Stomach smooth muscle (tissue), 2 donors: ENCODE measurements at regions not wholly inside any gene's neighbourhood (a gene's known extent, or its start where the extent isn't known, plus 50 kb on each side); places are given as distances from the start of the nearest gene placed in this dataset.

ENCODE experiments used
- H3K27ac ChIP-seq: one replicate; pipeline ENCODE4 v1.7.0; 2013; ENCODE audit warnings: mild to moderate bottlenecking, low read length, inconsistent platforms
- H3K27me3 ChIP-seq, 2 donors: one replicate each; pipeline ENCODE4 v1.7.0; 2013; ENCODE audit warnings: low read length in 2 of 2; ENCODE audit not compliant: insufficient read depth in 2 of 2, control insufficient read depth in 1 of 2
- H3K36me3 ChIP-seq, 2 donors: one replicate each; pipeline ENCODE4 v1.7.0; 2013; ENCODE audit warnings: low read length in 2 of 2; ENCODE audit not compliant: control insufficient read depth in 2 of 2, insufficient read depth in 2 of 2
- H3K4me1 ChIP-seq: one replicate; pipeline ENCODE4 v1.7.0; 2013; ENCODE audit warnings: low read length; ENCODE audit not compliant: control insufficient read depth, insufficient read depth
- H3K4me3 ChIP-seq, 2 donors: one replicate each; pipeline ENCODE4 v1.7.0; 2013; ENCODE audit warnings: low read length in 2 of 2
- H3K9ac ChIP-seq, 2 donors: one replicate each; pipeline ENCODE4 v1.7.0; 2013; ENCODE audit warnings: low read length in 2 of 2, mild to moderate bottlenecking in 1 of 2
- H3K9me3 ChIP-seq, 2 donors: one replicate each; pipeline ENCODE4 v1.7.0; 2013; ENCODE audit warnings: low read length in 2 of 2; ENCODE audit not compliant: control insufficient read depth in 2 of 2
- donor health status: healthy.
- donor health status: Pancreatic carcinoma.

DNA sequence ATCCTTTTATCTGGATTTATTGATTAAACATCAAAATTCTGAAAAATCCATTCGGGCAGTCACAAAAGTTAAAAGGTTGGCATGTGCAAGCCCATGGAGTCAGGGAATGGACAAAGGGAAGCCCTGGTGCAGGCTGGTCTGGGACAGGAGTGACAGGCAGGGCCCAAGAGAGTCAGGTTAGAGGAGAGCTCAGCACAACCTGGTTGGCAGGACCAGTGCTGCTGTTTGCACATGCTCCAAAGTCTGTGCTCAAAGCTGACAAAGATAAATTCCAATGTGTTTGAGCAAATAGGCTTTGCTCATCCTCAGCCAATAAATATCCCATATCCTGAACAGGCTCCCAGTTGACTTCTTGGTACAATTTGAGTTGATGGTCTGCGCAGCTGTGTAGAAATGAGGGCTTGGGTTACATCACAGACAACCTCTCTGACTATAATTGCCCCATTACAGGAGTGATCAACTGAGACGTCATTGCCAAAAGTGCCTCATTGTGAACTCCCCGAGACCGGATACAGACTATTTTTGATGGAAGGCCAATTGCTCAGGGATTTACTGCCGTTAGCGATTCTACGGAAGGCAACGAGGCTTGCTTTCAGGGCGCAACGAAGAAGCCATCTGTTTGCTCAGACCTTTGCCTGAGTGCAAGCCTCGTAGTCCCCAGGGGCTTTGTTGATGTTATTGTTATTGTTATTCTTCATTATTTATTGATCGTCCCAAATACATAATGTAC, 1008.1 kb upstream of the TENM3 start:
- H3K27ac ChIP-seq: no peak overlapping the region
- no peak overlapping the region for H3K9ac ChIP-seq
- no peaks in the 10 kb centered on the region for H3K9me3 ChIP-seq
- H3K4me3 ChIP-seq: no peak overlapping the region
- H3K36me3 ChIP-seq: no peaks in the 10 kb centered on the region
- H3K27me3 ChIP-seq: no peaks in the 10 kb centered on the region
- H3K4me1 ChIP-seq: no peaks in the 10 kb centered on the region

DNA sequence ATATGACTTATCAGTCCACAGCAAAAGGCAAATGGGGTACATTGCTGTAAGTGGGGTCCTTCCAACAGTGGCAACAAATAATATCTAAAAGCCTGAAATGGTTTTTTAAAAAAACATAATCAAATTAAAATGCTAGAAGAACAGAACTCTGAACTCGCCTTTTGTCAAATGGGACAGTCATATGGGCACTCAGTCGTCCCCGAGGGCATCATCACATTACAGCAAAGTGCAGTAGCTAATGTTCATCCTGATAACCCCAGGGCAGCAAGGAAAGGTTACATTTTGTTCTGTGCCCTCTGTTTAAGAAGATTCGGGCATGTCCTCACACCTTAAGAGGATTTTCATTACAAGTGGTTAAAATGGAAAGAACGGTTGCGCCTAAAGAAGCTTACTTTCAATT, 997.9 kb upstream of the TENM3 start:
- no peaks in the 10 kb centered on the region for H3K4me1 ChIP-seq
- no peaks in the 10 kb centered on the region for H3K27me3 ChIP-seq
- no peak overlapping the region for H3K4me3 ChIP-seq
- H3K27ac ChIP-seq: no peak overlapping the region
- H3K9me3 ChIP-seq: no peaks in the 10 kb centered on the region
- H3K36me3 ChIP-seq: no peaks in the 10 kb centered on the region
- H3K9ac ChIP-seq: no peak overlapping the region

DNA sequence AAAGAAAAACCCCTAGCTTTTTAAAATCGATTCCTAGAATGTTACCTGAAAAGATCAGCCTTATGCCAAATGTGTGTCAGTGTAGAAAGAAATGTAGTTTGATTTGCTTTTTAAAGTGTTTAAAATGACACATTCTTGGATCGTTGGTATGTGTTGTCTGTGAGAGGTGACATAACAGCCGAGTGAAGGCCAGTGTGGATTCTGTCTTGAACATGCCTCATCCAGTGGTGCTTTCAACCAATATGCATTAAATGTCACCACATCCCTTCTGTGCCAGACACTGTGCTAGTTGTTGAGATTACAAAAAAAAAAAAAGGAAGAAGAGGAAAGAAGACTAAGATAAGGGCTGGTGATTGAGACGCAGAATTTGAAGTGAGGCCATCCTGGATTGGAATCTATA, 994.2 kb upstream of the TENM3 start:
- no peaks in the 10 kb centered on the region for H3K36me3 ChIP-seq

DNA sequence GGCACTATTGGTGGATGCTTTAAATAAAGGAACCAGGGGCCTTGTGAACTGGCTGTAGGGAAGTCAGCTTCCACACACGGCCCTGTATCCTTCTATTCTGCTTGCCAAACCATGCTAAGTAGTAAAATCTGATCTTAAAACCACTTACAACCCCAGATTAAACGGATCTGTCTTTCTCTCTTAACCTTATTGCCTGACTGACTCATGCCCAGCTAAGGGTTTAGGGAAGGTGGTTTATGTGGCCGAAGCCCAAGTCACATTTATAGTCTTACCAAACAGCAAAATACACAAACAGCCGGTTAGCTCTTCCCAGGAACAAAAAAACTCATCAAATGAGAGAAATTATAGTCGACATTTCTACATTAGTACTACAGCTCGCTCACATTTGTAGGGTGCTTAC, 988.4 kb upstream of the TENM3 start:
- no peaks in the 10 kb centered on the region for H3K36me3 ChIP-seq
- peaks cover 0 to 3% of the 10 kb centered on the region in 2 donors for H3K9me3 ChIP-seq
- no peaks in the 10 kb centered on the region for H3K27me3 ChIP-seq
- H3K9ac ChIP-seq: no peak overlapping the region
- H3K27ac ChIP-seq: no peak overlapping the region
- H3K4me1 ChIP-seq: no peaks in the 10 kb centered on the region
- H3K4me3 ChIP-seq: no peak overlapping the region

More for the DNA sequence above, 994.2 kb upstream of the TENM3 start:
- Histone ChIP-seq H3K9ac (no peak overlapping the region), H3K27ac (no peak overlapping the region), H3K27me3 (no peaks in the 10 kb centered on the region), H3K4me1 (no peaks in the 10 kb centered on the region), H3K9me3 (no peaks in the 10 kb centered on the region), H3K4me3 (no peak overlapping the region)

DNA sequence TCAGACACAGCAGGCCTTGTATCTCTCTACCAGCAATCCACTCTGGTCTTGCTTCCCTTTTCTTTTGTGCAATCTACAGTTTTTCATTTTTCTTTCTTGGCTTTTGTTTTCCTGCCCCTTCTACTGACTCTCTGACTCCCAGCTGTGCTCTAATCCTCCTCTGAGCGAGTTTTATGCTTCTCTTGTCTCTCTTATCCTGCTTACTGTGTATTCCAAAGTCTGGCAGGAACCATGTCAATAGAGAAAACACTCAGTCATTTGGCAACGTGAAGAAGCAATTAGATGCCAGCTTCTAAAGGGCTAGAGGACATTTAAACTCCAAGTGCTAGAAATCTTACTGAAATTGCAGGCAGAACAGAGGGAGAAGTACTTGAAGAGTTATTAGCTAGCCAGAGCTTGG, 984.6 kb upstream of the TENM3 start:
- peaks cover 0 to 3% of the 10 kb centered on the region in 2 donors for H3K9me3 ChIP-seq
- H3K9ac ChIP-seq: no peak overlapping the region
- no peaks in the 10 kb centered on the region for H3K4me1 ChIP-seq
- no peak overlapping the region for H3K27ac ChIP-seq
- no peaks in the 10 kb centered on the region for H3K36me3 ChIP-seq
- H3K27me3 ChIP-seq: no peaks in the 10 kb centered on the region
- no peak overlapping the region for H3K4me3 ChIP-seq

DNA sequence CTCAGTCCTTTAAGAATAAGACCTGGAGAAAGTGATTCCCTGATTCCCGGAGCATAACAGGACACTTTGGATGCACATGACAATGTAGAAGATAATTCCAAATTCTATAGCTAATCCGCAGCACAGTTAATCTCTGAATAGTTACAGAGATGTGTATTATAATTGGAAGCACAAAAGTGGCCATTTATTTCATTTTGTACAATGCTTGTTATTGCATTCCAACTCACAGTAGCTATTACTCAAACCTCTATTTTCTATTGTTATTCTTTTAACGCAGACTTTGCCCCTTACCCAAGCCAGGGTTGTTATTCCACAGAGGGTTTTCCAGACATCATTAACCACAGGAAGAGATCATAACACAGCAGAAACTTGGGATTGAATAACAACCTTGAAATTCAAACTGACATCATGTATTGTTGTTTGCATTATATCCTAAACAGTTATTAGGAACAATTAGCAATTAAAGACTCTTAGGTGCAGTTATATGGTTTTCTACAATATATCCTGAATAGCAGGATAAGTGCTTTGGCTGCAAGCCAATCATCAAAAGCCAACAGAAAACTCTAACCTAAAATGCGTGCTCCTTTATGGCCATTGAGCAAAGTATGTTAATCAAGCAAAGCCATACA, 984.0 kb upstream of the TENM3 start:
- H3K36me3 ChIP-seq: no peaks in the 10 kb centered on the region
- H3K27me3 ChIP-seq: no peaks in the 10 kb centered on the region
- no peak overlapping the region for H3K27ac ChIP-seq
- H3K4me3 ChIP-seq: no peak overlapping the region
- H3K9me3 ChIP-seq: peaks cover 0 to 3% of the 10 kb centered on the region in 2 donors
- H3K4me1 ChIP-seq: no peaks in the 10 kb centered on the region
- H3K9ac ChIP-seq: no peak overlapping the region

DNA sequence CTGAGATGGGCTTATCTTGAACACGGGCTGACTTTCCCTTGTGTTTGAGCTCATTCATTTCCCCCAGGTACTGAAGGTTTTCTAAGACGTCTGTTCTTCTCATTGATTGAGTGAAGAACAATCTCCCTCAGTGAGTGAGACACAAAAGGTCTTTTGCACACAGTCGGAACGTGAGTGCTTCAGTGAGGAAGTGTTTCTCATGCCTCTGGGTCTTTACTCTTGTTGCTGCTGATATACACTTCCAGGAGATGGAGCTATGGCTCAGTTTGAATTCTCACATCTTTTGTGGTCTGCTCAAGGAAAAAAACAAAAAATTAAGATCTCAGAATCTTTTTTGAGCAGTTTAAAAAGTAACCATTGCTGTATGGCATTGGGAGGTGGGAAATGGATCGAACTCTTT, 981.9 kb upstream of the TENM3 start:
- H3K36me3 ChIP-seq: no peaks in the 10 kb centered on the region
- H3K4me3 ChIP-seq: no peak overlapping the region
- no peaks in the 10 kb centered on the region for H3K27me3 ChIP-seq
- no peak overlapping the region for H3K27ac ChIP-seq
- no peak overlapping the region for H3K9ac ChIP-seq
- no peaks in the 10 kb centered on the region for H3K4me1 ChIP-seq
- peaks cover 0 to 3% of the 10 kb centered on the region in 2 donors for H3K9me3 ChIP-seq

DNA sequence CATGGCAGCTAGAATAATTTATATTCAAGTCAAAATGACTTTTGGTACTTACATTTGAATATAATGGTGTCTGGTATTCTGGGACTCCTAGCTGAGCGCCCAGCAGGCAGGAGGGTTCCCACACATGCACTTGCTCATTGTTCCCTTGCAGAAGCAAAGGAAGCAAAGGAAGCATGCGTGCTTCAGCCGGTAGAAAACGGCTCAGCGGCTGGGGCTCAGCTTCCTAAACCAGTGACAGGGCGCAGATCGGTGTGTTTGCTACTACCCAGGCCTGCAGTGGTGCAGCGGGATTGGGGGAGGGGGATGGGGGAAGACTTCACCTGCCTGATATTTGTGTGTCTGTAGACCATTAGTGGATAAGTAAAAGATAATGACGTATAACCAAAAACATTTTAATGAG, 978.3 kb upstream of the TENM3 start:
- Histone ChIP-seq H3K36me3 (no peaks in the 10 kb centered on the region), H3K4me3 (no peak overlapping the region), H3K27ac (no peak overlapping the region), H3K27me3 (no peaks in the 10 kb centered on the region), H3K4me1 (no peaks in the 10 kb centered on the region), H3K9me3 (no peaks in the 10 kb centered on the region), H3K9ac (no peak overlapping the region)

DNA sequence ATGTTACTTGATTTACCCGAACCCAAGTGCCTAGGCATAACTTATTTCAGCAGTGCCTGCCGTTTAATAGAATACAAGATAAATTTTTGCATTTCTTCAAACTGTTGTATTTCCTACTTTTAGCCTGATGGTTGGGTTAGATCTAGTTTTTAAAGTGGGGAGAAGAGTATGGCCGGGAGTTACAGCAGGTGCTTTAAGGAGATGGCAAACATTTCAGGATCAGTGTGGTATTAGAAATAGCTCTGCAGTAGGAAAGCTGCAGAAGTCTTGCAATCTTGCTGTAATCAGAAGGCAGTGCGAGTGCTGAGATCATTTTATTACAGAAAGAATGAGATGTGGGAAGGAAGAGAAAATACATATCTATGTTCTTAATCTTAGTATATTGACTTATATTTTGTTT, 977.8 kb upstream of the TENM3 start:
- Histone ChIP-seq H3K4me1 (no peaks in the 10 kb centered on the region), H3K9me3 (no peaks in the 10 kb centered on the region), H3K27ac (no peak overlapping the region), H3K9ac (no peak overlapping the region), H3K36me3 (no peaks in the 10 kb centered on the region), H3K4me3 (no peak overlapping the region), H3K27me3 (no peaks in the 10 kb centered on the region)

DNA sequence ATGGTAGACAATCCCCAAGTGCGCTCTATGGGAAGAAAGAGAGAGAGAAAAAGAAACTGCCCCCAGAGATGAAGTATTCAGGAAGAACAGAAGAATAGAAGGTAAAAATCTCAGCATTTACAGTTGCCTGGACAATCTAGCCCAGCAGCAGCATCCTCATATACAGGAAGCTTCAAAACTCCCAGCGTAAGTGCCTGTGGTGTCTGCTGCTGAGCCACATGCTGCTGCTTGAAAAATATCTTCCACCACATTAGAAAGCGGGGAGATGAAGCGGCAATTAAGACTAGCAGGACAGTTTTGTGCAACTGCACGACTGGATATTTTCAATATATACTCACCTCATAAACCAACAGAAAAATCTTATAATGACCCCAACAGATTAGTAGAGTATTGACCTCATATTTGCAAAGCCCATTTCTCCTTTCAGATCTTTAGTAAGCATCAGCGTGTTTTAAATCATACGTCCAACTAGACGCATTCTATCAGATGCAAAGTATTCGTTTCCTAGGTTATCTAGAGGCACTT, 972.0 kb upstream of the TENM3 start:
- H3K27me3 ChIP-seq: no peaks in the 10 kb centered on the region
- H3K4me3 ChIP-seq: no peak overlapping the region
- H3K9ac ChIP-seq: no peak overlapping the region
- no peaks in the 10 kb centered on the region for H3K9me3 ChIP-seq
- H3K27ac ChIP-seq: no peak overlapping the region
- no peaks in the 10 kb centered on the region for H3K36me3 ChIP-seq
- no peaks in the 10 kb centered on the region for H3K4me1 ChIP-seq

DNA sequence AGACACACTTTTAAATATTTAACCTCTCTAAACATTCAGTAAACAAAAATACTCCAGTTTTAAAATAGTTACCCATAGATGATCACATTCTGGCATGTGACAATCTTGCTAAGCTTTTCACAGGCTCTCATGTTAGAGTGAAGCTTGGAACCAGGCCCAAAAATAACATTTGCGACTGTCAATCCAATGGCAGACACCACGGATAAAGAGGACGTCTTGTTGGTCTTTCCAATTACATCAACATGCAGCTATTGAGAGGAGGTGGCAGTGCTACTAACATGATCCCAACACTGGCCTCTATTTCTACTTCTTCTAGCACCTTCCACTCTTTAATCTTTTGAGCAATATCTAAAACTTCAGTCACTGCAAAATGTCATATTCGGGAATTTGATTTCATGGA, 970.8 kb upstream of the TENM3 start:
- no peak overlapping the region for H3K27ac ChIP-seq
- no peak overlapping the region for H3K4me3 ChIP-seq
- no peaks in the 10 kb centered on the region for H3K36me3 ChIP-seq
- H3K9ac ChIP-seq: no peak overlapping the region
- no peaks in the 10 kb centered on the region for H3K27me3 ChIP-seq
- no peaks in the 10 kb centered on the region for H3K9me3 ChIP-seq
- no peaks in the 10 kb centered on the region for H3K4me1 ChIP-seq
